Stomach (tissue), 4 donors: ENCODE measurements at regions not wholly inside any gene's neighbourhood (a gene's known extent, or its start where the extent isn't known, plus 50 kb on each side); places are given as distances from the start of the nearest gene placed in this dataset.

Experiments
- CTCF ChIP-seq, 7 experiments: fragments of 450-650 bp in 4 of 7; fragments of 200-600 bp in 3 of 7; sonication (generic) in 3 of 7; IDR thresholded peaks; one replicate each; pipeline ENCODE4 v1.5.1; 2016 to 2019; ENCODE audit warnings: antibody characterized with exemption in 7 of 7, control low read depth in 2 of 7, mild to moderate bottlenecking in 1 of 7
- POLR2A ChIP-seq, 4 donors: fragments of 450-650 bp; IDR thresholded peaks; one replicate each; pipeline ENCODE4 v1.6.1; 2016; ENCODE audit warnings: antibody characterized with exemption in 4 of 4, control low read depth in 2 of 4, mild to moderate bottlenecking in 1 of 4, moderate library complexity in 1 of 4
- POLR2AphosphoS5 ChIP-seq, 3 donors: sonication (generic); formaldehyde crosslinking; IDR thresholded peaks; one replicate each; pipeline ENCODE4 v1.6.1; 2016; ENCODE audit warnings: antibody characterized with exemption in 3 of 3

- no peak for TF ChIP-seq POLR2A (IDR thresholded peaks at IDR 0.05)
- no peak for TF ChIP-seq CTCF (IDR thresholded peaks at IDR 0.05)
- no peak for TF ChIP-seq POLR2AphosphoS5 (IDR thresholded peaks at IDR 0.05)
These were observed 392.3 kb upstream of the CITED2 start for GRCh38 chr6:139766796-139767195.
